ENCODE measurements at regions not wholly inside any gene's neighbourhood (a gene's known extent, or its start where the extent isn't known, plus 50 kb on each side); places are given as distances from the start of the nearest gene placed in this dataset.
"Not testable (repeated sequence)": the region's sequence is repeated elsewhere in the genome, so short reads cannot be mapped to it uniquely, and the experiment has no call there.

- H3K27me3 ChIP-seq (ENCODE audit: control insufficient read depth in 2 of 2, insufficient read depth in 2 of 2, low read length in 2 of 2); H3K4me3 ChIP-seq (replicated peaks in 1 of 3; ENCODE audit: insufficient read depth in 1 of 3, low read depth in 1 of 3, low read length in 3 of 3); H3K9ac ChIP-seq (replicated peaks; ENCODE audit: extremely low read depth, insufficient read depth, low read length); FAIRE-seq; H2AFZ ChIP-seq (ENCODE audit: low read depth, low read length); H3K9me3 ChIP-seq (replicated peaks; ENCODE audit: control insufficient read depth, insufficient read depth, low read length); H3K9me1 ChIP-seq (replicated peaks; ENCODE audit: control insufficient read depth, extremely low read depth, insufficient read depth, low read length); intact Hi-C loops (cut with micrococcal nuclease); POLR2A ChIA-PET; H3K4me2 ChIP-seq (ENCODE audit: insufficient read depth, low read length); H3K4me1 ChIP-seq (ENCODE audit: control insufficient read depth, extremely low read depth, insufficient read depth, low read length); CTCF ChIA-PET; H3K27ac ChIP-seq (ENCODE audit: insufficient read depth, low read depth, low read length); DNase-seq (ENCODE audit: low read depth, low spot score); BruUV-seq (replicated peaks); dilution Hi-C loops (cut with MboI; ENCODE audit: extremely low pct_ligation_motif_present, low sequenced_read_pairs); H3K36me3 ChIP-seq (ENCODE audit: control insufficient read depth in 2 of 2, extremely low read depth in 1 of 2, insufficient read depth in 2 of 2, low read length in 2 of 2); H4K20me1 ChIP-seq (replicated peaks; ENCODE audit: control insufficient read depth, extremely low read depth, insufficient read depth, low read length); H3K79me2 ChIP-seq (ENCODE audit: control insufficient read depth, insufficient read depth, low read length): not testable (repeated sequence)
Observed at GRCh38 chr1:146438543-146438942, 209.7 kb upstream of the NOTCH2NLA start.

- intact Hi-C loops (cut with micrococcal nuclease); dilution Hi-C loops (cut with MboI; ENCODE audit: extremely low pct_ligation_motif_present, low sequenced_read_pairs); H3K4me2 ChIP-seq (ENCODE audit: insufficient read depth, low read length); BruUV-seq (replicated peaks); H3K9me3 ChIP-seq (replicated peaks; ENCODE audit: control insufficient read depth, insufficient read depth, low read length); H3K4me3 ChIP-seq (replicated peaks in 1 of 3; ENCODE audit: insufficient read depth in 1 of 3, low read depth in 1 of 3, low read length in 3 of 3); H3K4me1 ChIP-seq (ENCODE audit: control insufficient read depth, extremely low read depth, insufficient read depth, low read length); H3K9ac ChIP-seq (replicated peaks; ENCODE audit: extremely low read depth, insufficient read depth, low read length); H3K27ac ChIP-seq (ENCODE audit: insufficient read depth, low read depth, low read length); H3K9me1 ChIP-seq (replicated peaks; ENCODE audit: control insufficient read depth, extremely low read depth, insufficient read depth, low read length); H2AFZ ChIP-seq (ENCODE audit: low read depth, low read length); DNase-seq (ENCODE audit: low read depth, low spot score); H3K36me3 ChIP-seq (ENCODE audit: control insufficient read depth in 2 of 2, extremely low read depth in 1 of 2, insufficient read depth in 2 of 2, low read length in 2 of 2); CTCF ChIA-PET; FAIRE-seq; H3K79me2 ChIP-seq (ENCODE audit: control insufficient read depth, insufficient read depth, low read length); H4K20me1 ChIP-seq (replicated peaks; ENCODE audit: control insufficient read depth, extremely low read depth, insufficient read depth, low read length); H3K27me3 ChIP-seq (ENCODE audit: control insufficient read depth in 2 of 2, insufficient read depth in 2 of 2, low read length in 2 of 2); POLR2A ChIA-PET: not testable (repeated sequence)
Observed at GRCh38 chr1:146416642-146417041, 187.8 kb upstream of the NOTCH2NLA start.

- H3K9ac ChIP-seq (replicated peaks; ENCODE audit: extremely low read depth, insufficient read depth, low read length); BruUV-seq (replicated peaks); H3K27ac ChIP-seq (ENCODE audit: insufficient read depth, low read depth, low read length); H3K9me1 ChIP-seq (replicated peaks; ENCODE audit: control insufficient read depth, extremely low read depth, insufficient read depth, low read length); H3K9me3 ChIP-seq (replicated peaks; ENCODE audit: control insufficient read depth, insufficient read depth, low read length); H3K4me3 ChIP-seq (replicated peaks in 1 of 3; ENCODE audit: insufficient read depth in 1 of 3, low read depth in 1 of 3, low read length in 3 of 3); intact Hi-C loops (cut with micrococcal nuclease); H3K4me2 ChIP-seq (ENCODE audit: insufficient read depth, low read length); H4K20me1 ChIP-seq (replicated peaks; ENCODE audit: control insufficient read depth, extremely low read depth, insufficient read depth, low read length); POLR2A ChIA-PET; DNase-seq (ENCODE audit: low read depth, low spot score); H2AFZ ChIP-seq (ENCODE audit: low read depth, low read length); H3K4me1 ChIP-seq (ENCODE audit: control insufficient read depth, extremely low read depth, insufficient read depth, low read length); H3K79me2 ChIP-seq (ENCODE audit: control insufficient read depth, insufficient read depth, low read length); dilution Hi-C loops (cut with MboI; ENCODE audit: extremely low pct_ligation_motif_present, low sequenced_read_pairs); H3K36me3 ChIP-seq (ENCODE audit: control insufficient read depth in 2 of 2, extremely low read depth in 1 of 2, insufficient read depth in 2 of 2, low read length in 2 of 2); CTCF ChIA-PET; H3K27me3 ChIP-seq (ENCODE audit: control insufficient read depth in 2 of 2, insufficient read depth in 2 of 2, low read length in 2 of 2); FAIRE-seq: not testable (repeated sequence)
Observed at GRCh38 chr1:146415017-146415416, 186.2 kb upstream of the NOTCH2NLA start.

GRCh38 chr1:146413911-146414310 is 185.1 kb upstream of the NOTCH2NLA start:
- dilution Hi-C loops (cut with MboI; ENCODE audit: extremely low pct_ligation_motif_present, low sequenced_read_pairs); BruUV-seq (replicated peaks): not testable (repeated sequence)

More at GRCh38 chr1:146413911-146414310, 185.1 kb upstream of the NOTCH2NLA start:
- H3K9ac ChIP-seq (replicated peaks; ENCODE audit: extremely low read depth, insufficient read depth, low read length); intact Hi-C loops (cut with micrococcal nuclease); H2AFZ ChIP-seq (ENCODE audit: low read depth, low read length); H3K36me3 ChIP-seq (ENCODE audit: control insufficient read depth in 2 of 2, extremely low read depth in 1 of 2, insufficient read depth in 2 of 2, low read length in 2 of 2); POLR2A ChIA-PET; H3K27ac ChIP-seq (ENCODE audit: insufficient read depth, low read depth, low read length); H3K27me3 ChIP-seq (ENCODE audit: control insufficient read depth in 2 of 2, insufficient read depth in 2 of 2, low read length in 2 of 2); H3K4me1 ChIP-seq (ENCODE audit: control insufficient read depth, extremely low read depth, insufficient read depth, low read length); H3K4me2 ChIP-seq (ENCODE audit: insufficient read depth, low read length); FAIRE-seq; H4K20me1 ChIP-seq (replicated peaks; ENCODE audit: control insufficient read depth, extremely low read depth, insufficient read depth, low read length); H3K9me1 ChIP-seq (replicated peaks; ENCODE audit: control insufficient read depth, extremely low read depth, insufficient read depth, low read length); H3K4me3 ChIP-seq (replicated peaks in 1 of 3; ENCODE audit: insufficient read depth in 1 of 3, low read depth in 1 of 3, low read length in 3 of 3); H3K79me2 ChIP-seq (ENCODE audit: control insufficient read depth, insufficient read depth, low read length); CTCF ChIA-PET; DNase-seq (ENCODE audit: low read depth, low spot score); H3K9me3 ChIP-seq (replicated peaks; ENCODE audit: control insufficient read depth, insufficient read depth, low read length): not testable (repeated sequence)
